HG03354 (cell line): ENCODE measurements at regions not wholly inside any gene's neighbourhood (a gene's known extent, or its start where the extent isn't known, plus 50 kb on each side); places are given as distances from the start of the nearest gene placed in this dataset.
"Not testable (repeated sequence)": the region's sequence is repeated elsewhere in the genome, so short reads cannot be mapped to it uniquely, and the experiment has no call there.

Source experiments
- ATAC-seq: cut with Tn5 transposase; IDR thresholded peaks from one replicate; pipeline ENCODE4 v1.9.1; 2021; ENCODE audit warnings: mild to moderate bottlenecking; ENCODE audit not compliant: unreplicated experiment, poor library complexity, severe bottlenecking

- no peak for ATAC-seq
These were observed 227.0 kb upstream of the RXFP2 start for GRCh38 chr13:31512331-31512730.

GRCh38 chr13:31514932-31515331 is 224.4 kb upstream of the RXFP2 start:
- no peak for ATAC-seq

DNA sequence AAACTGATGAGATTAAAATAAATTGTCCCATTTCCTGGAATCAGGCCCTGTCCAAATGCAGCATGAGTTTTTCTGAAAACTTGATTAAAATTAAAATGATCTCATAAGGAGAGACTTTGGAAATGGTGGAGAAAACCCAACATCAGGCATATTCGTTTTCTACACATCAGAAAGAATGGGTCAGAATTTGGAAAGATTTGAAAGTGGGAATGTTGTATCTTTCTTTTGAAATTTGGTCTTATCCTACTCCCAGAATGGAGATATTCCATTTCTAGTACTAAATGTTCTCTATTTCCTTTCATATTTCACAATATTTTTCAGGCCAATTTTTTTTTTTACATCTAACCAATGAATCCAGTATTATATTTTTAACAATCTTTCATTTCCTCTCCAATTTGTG is 223.9 kb upstream of the RXFP2 start:
- no peak for ATAC-seq

DNA sequence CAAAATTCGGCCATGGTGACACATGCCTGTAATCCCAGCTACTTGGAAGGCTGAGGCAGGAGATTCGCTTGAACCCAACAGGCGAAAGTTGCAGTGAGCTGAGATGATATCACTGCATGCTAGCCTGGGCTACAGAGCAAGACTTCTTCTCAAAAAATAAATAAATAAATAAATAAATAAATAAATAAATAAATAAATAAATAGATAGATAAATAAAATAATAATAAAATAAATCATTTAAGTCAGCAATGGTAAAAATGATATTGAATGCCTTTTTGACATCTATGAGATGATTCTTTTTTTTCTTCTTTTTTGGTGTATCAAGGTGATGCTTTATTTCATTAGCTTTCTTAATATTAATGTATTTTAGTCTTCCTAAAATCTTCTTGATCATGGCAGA is 221.7 kb upstream of the RXFP2 start:
- ATAC-seq: no peak

- ATAC-seq: no peak
These were observed 220.7 kb upstream of the RXFP2 start for GRCh38 chr13:31518645-31519044.

DNA sequence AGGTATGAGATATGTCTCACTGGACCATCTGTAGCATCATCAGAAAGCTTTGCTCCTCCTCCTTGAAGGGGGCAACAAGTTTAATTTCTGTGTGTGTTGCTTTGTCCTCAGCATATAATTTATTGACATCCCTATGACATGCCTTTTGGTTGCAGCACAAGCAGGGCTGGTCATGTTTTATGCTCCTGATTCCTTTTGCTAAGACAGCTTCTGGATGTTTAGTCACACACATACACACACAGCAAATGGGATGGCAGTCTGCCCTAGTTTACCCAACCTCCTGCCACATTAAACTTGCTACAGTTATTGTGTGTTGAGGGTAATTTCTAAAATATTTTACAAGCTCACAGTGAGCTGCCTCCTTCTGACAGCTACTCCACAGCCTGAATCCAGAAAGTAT is 217.9 kb upstream of the RXFP2 start:
- no peak for ATAC-seq

- no peak for ATAC-seq
These were observed 216.9 kb upstream of the RXFP2 start for GRCh38 chr13:31522396-31522795.

DNA sequence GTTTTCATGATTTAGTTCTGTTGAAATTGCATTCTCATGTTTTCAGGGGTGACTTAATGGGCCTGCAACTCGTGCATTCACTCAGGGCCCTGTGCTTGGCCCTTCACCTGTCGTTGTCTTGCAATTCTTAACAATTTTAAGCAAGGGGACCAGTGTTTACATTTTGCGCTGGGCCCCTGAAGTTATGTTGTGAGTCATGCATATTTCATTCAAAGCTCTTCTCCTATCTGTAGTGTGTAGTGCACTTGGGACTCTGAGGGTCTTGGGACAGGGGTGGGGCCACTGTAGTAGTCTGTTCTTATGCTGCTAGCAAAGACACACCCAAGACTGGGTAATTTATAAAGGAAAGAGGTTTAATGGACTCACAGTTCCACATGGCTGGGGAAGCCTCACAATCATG is 211.2 kb upstream of the RXFP2 start:
- ATAC-seq: no peak

DNA sequence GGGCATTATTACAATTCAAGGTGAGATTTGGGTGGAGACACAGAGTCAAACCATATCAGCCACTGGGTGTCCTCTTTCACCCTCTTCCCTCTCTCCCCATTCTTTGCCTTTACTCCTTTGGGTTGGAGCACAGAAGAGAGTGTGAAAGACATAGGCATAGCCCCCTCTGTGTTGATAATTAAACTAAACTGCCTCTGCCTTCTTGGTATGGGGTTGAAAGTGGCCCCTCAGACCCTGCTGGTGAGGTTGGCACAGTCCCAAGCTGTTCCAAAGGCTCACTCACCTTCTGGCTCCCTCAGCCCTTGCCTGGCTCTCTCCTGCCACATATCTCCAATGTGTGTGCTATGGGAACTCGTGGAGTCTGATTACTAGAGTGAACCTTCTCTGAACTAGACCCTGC is 210.6 kb upstream of the RXFP2 start:
- no peak for ATAC-seq

GRCh38 chr13:31530922-31531321 is 208.4 kb upstream of the RXFP2 start:
- no peak for ATAC-seq

DNA sequence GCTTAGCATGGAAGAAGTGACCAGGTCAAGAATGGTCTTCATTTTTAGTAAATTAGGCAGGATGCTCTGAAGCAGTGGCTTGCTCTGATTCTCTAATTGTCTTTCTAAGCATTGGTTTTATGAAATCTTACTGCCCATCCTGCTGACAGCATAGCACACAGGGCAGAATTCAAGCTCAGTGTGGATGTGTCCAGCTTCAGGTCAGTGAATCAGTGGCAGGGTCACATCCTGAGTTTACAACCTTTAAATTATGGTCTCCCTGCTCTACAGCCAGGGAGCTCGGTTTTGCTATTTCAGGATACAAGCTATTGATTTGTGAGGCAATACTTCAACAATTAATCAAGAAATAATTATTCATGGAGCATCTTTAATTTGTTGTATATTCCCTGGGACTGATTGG is 202.3 kb upstream of the RXFP2 start:
- no peak for ATAC-seq

DNA sequence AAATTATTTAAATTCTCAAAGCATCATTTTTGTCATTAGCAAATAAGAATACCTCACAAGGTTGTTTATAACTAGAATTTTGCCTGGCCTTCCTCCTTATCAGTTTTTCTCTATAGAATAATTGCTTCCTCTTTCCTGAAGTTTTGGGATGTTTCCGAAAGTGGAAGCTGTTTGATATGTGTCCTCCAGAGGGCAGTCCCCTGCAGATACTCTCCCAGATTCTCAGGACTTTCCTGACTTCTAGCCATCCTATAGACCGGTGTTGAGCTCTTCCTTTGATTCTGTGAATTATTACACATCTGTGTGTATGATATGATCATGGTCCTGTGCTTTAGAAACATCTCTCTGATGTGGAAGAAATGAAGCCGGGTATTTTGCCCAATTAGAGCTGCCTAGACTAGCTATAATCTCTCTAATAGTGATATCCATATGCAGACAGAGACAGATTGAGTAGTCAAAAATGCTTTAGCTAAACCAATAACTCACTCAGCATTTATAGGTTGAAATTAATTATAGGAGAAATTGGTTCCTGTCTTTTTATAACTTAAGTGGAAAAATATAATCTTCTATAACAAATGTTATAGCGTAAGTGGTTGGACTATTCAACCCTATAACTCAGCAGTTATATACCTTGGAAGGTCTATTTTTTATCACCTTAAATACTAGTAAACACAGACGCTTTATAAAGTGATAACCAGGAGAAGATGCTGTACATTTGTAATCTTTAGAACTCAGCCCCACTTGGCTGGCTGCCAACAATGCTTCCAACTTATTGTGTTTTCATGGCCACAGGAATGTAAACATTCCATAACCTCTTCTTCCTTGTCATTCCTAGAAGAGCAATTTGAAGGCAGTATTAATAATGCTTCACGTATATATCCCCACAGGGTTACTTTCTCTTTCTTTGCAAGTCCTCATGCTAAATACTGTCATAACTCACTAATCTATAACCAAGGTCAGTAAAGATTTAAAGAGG is 201.0 kb upstream of the RXFP2 start:
- ATAC-seq: no peak

GRCh38 chr13:31540281-31540680 is 199.0 kb upstream of the RXFP2 start:
- no peak for ATAC-seq

DNA sequence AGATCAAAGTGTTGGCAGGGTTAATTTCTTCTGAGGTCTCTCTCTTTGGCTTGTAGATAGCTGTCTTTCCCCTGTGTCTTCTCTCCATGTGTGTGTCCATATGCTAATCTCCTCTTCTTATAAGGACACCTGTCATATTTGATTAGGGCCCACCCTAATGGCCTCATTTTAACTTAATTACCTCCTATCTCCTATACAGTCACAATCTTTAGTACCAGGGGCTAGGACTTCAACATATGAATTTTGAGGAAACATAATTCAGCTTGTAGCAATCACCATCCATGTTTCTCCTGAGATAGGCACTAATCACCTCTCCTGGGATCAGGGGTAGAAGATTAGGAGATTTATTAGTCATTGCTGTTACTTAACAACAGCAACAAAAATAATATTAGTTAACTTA is 196.1 kb upstream of the RXFP2 start:
- ATAC-seq: no peak

DNA sequence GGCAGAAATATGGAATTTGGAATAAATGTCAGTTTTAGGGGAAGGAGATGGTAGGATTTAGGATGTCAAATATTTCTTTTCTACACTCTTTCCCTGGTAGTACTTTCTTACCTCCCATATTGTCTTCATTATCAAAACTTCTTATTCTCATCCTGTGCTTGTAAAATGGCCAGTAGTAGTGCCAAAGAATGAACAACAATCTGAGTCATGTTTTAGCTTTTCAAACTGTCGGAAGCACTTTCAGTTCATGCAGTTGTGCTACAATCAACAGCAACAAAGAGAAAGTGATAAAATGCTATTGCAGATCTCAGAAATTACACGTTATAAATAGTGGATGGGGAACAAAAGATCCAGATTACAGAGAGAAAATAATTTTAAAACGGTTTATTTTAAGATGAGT is 193.7 kb upstream of the RXFP2 start:
- ATAC-seq: no peak

DNA sequence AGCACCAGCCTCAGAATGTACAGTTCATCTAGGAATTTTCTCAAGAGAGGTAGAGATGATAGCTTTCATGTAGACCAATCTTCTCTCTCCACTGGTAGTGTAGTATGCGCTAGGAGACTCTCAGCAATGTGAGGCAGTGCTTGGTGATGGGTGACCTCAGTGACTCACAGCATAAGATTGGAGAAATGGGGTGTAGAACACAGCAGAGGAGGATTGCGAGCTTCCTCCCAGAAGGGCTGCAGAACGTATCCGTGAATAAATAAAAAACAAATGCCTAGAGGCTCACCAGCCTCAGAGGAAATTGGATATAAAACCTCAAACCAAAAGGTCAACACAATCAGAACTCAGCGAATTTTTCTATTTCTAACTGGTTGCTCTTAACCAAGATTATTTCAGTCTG is 182.9 kb upstream of the RXFP2 start:
- ATAC-seq: no peak

GRCh38 chr13:31584221-31584620 is 155.1 kb upstream of the RXFP2 start:
- ATAC-seq: not testable (repeated sequence)

- ATAC-seq: no peak
These were observed 151.5 kb upstream of the RXFP2 start for GRCh38 chr13:31587698-31588266.

DNA sequence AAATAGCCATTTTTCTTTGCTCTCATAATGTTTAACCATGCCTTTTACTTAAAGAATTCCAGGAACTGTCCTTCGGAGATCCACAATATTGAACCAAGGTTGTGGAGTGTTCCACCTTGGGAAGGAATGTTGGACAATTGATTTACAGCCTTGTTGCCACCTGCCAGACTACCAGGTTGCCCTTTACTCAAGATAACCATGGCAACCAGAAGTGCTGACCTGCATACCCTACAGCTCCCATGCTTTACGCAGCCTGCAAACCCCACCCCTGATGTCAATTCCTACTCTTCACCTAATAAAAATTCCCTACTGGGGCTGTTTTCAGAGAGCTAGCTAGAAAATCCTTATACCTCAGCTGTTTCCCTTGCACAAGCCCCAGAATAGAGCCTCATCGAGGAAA is 151.0 kb upstream of the RXFP2 start:
- no peak for ATAC-seq

DNA sequence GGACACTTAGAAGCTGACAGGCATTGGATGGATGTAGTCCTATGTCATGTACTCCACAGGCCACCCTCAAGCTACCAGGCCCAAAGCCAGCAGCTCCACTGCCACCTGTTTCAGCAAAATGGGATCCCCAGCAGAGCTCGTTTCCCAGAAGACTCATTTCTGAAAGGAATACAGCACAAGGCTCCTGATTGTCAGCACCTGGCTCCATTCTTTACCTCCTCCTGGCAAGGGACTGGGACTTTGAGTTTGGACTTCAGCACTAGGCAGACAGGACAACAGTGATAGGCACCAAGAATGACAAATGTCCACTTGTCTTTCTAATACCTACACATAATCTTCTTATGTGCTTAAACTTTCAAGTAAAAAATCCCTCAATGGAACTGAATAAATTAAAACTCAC is 150.4 kb upstream of the RXFP2 start:
- no peak for ATAC-seq

DNA sequence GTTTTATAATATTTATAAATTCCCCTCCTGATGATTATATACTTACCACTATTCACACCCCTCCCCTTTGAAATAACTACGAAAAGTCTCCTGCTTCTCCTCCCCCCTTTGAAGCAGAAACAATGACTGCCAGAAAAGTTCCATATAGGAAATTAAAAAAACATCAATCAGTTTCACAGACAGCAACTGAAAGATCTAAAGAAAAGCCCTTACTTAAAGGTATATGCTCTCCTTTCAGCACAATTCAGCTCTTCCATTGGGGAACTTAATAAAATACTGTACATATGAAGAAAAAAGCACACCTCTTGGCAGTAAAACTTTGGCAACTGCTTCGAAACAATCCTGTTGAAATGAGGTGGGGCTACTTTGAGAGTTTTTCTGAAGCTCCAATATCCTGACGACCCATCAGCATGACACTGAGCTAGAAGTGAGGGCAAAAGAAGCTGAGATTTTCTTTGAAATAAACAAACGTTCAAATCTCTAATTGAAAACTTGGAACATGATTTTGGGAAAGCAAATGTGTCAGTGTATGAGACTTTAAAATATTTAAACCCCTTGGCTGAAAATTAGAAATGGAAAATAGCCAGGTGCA is 147.6 kb upstream of the RXFP2 start:
- ATAC-seq: no peak
